ENCODE measurements at regions not wholly inside any gene's neighbourhood (a gene's known extent, or its start where the extent isn't known, plus 50 kb on each side); places are given as distances from the start of the nearest gene placed in this dataset.

DNA sequence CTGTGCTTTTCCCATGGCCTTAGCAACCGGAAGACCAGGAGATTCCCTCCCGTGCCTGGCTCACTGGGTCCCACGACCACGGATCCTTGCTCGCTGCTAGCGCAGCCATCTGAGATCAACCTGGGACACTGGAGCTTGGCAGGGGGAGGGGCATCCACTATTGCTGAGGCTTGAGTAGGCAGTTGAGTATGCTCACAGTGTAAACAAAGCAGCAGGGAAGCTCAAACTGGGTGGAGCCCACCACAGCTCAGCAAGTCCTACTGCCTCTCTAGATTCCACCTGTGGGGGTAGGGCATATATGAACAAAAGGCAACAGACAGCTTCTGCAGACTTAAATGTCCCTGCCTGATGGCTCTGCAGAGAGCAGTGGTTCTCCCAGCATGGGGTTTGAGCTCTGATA, 697.0 kb downstream of the SORCS1 start:
- DNase-seq (ENCODE audit: low spot score), result no peak

DNA sequence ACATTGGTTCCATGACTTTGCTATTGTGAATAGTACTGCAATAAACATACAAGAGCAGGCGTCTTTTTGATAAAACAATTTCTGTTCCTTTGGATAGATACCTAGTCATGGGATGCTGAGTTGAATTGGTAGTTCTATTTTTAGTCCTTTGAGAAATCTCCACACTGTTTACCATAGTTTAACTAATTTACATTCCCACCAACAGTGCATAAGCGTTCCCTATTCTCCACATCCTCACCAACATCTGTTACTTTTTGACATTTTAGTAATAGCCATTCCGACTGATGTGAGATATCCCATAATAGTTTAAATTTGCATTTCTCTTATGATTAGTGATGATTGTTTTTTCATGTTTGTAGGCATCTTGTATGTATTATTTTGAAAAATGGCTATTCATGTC, 707.0 kb downstream of the SORCS1 start:
- no peak for DNase-seq (ENCODE audit: low spot score)

DNA sequence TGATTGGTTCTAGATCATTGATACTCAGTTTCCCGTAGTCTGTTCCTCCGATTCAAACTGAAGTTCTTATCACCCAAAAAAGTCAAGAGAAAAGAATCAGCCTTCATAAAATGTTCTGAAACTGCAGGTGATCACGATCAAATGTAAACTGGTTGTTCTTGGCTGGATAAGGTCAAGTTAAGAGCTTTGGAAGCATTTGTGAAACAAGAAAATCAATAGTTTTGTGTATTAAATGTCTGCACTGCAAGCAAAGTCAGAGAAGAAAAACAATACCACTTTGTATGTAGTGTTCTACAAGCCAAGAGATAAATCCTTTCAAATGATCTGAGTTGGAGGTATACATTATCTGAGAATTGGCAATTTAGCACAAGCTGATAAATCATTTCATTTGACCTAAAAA, 710.3 kb downstream of the SORCS1 start:
- no peak for DNase-seq (ENCODE audit: low spot score)

DNA sequence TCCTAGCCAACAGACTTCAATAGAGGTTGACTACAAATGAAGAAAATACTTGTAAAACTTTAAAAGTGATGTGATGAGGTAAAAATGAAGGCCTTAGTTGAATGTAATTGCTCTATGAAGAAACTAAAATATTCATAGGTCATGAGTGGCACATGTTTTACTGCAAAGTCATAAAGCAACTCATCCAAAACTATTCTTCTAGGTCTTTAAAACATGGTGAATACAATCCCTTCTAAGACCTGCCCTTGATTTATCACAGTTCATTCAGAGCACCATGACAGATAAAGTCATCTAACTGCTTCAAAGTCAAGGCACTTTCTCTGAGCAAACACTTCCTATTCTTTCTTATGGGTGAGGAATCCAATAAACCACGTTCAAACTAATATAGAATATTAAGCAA, 713.5 kb downstream of the SORCS1 start:
- no peak for DNase-seq (ENCODE audit: low spot score)

DNA sequence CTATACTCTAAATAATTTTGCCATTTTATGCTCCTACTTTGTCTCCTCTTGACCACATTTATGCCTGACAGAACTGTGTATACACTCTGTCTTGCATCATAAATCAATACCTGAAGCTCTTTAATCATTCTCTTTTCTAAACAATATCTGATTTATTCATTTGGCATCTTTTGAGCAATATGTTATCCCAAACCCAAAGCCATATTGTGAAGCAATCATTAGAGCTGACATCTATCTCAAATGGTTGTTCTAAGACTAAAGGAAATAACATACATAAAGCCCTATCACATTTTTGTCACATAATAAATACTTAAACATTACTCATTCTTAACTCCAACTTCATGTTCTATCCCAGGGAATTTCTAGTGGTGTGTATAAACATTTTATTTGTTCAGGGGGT, 717.6 kb downstream of the SORCS1 start:
- DNase-seq (ENCODE audit: low spot score), result no peak

DNA sequence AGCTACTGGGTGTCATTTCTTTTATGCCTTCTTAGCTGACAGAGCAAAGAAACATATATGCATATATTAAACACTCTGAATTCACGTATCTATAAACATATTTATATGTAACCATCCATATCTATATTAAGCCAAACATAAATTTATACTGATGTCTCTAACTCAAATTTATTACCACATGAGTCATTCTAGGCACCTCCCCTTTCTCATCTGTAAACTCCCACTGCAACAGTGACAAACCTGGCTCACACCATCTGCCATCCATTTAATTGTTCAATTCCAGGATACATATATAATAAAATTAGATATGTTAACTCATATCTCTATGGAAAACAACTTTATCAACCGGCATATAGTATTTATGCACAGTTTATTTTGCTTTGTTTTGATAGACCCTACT, 722.3 kb downstream of the SORCS1 start:
- no peak for DNase-seq (ENCODE audit: low spot score)

DNA sequence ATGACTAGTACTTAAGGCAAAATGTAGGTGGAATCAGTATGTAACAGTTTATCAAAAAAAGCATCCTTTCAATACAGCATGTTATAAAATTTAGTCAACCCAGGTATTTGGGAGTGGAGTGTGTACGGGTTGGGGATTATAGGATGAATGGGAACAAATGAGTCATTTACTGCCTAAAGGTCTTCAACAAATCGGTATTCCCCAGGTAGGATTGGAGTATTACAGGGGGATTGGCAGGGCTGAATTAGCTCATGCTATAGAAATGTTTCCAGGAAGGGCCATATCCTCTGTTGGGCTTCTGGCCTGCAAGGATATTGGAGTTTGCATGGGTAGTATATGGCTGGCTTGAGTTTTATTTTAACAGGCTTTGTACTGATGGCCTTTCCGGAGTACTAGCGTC, 723.7 kb downstream of the SORCS1 start:
- DNase-seq (ENCODE audit: low spot score), result no peak

DNA sequence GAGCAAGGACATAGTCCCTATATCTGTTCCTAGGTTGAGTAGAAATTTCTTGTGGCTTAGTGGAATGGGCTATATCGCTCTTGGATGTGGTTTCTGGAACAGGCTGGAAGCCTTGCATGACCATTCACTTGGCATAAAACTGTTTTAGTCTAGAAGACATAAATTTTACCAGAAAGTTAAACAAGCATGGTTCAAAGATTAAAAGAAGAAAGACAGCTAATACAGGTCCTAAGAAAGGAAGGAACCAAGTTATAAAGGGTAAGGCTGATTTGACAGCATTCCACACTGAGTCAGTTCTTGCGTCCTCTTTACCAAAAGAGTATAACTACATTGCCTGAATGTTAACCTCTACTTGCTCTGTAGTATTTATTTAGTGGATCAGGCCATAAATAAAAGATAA, 724.2 kb downstream of the SORCS1 start:
- DNase-seq (ENCODE audit: low spot score), result no peak

DNA sequence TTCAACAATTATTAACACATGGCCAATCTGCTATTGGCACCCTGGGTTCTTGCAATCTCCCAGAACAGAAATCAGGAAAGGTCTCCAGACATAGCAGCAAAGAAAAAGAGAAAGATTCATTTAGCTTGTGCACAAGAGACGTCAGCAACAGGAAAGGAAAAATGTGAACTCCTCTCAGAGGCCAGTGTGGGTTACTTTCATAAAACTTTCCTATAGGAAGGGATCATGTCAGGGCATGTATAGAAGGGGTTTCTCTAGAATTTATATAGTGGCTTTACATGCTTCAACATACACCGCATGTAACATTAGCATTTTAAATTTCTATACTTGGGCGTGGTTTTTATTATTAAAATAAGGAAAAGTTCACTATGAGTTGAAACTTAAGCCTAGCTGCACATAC, 725.1 kb downstream of the SORCS1 start:
- no peak for DNase-seq (ENCODE audit: low spot score)

DNA sequence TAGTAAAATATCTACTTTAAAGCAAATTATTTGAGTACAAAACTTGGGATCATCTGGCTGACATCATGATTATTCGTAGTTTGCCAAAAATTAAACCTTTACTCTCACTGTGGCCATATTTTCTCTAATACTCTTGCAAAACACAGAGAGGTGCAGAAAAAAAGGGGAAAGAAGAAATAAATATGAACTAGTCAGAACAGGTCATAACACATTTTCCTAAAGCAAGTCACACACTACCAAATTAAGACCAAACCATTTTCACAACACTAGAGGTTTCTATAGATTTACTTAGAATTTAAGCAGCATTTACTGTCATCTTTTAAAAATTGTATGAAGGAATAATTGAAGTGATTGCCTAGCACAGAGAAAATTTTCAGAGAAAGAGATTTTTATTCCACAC, 726.1 kb downstream of the SORCS1 start:
- DNase-seq (ENCODE audit: low spot score), result no peak

DNA sequence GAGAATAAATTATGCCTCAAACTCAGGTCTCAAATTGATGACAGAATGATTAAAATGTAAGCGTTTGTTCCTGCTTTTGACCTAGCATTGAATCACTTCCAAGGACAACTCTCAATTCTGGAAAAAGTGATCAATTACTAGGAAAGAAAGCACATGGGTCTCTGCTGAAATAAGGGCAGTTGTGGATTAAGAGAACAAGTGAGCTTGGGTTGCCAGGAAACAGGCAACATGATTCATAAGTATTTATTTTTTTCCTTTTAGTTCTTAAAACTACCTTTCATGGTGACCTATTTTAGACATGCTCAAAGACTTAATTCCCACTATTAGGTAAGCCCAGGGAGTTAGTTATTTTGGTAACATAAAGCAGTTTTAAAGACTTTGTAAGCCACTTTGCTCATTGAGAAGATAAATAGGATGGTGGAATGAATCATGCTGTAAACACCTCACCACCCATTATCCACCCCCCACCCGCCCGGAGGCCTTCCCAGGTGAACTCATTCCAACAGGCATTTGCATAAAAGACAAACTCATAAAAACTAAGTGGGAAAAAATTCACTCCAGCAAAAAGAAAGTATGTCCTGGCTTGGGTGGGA, 728.3 kb downstream of the SORCS1 start:
- no peak for DNase-seq (ENCODE audit: low spot score)

DNA sequence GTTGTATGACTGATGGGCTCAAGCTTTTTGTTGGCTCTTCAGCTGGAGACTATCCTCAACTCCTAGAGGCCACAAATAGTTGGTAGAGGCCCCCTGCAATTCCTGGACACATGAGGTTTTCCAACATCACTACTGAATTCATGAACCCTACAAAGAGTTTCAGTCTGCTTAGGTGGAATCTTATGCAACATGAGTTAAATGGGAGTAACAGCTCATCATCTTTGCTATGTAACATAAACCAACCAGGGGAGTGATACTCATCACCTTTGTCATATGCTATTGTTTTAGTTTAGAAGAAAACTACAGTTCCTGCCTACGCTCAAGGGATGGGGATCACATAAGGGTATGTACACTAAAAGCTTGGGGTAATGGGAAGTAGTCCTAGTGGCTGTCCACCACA, 729.4 kb downstream of the SORCS1 start:
- DNase-seq (ENCODE audit: low spot score), result no peak

DNA sequence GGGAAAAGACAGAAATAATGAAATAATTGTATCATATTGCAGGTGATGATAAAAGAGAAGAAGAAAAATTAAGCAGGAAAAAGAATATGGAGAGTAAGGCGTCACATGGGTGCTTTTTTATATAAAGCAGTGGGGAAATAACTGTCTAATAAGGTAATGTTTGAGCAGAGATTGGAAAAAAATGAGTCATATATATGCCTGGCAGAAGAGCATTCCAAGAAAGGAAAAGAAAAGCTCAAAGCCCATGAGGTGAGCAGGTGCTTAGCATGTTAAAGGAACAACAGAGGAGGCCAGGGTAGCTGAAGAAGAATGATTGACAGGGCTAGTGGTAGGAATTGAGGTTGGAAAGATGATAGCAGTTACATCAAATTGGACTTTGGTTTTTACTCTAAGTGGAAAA, 739.5 kb downstream of the SORCS1 start:
- DNase-seq (ENCODE audit: low spot score), result no peak

DNA sequence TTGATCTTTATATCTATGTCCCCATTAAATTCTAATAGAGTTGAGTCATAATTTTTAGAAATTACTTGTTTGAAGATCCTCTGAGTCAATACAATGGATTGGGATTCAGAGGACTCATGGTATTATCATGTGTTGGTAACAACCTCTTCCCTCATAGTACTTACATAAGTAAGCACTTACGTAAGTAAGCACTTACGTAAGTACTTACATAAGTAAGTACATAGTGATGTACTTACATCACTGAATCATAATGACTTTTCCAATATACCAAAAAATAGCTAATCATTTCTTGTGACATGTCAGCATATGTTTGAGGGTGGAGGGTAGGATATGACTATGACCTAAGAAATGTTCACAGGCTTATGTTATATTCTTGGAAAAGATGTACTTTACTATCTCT, 740.5 kb downstream of the SORCS1 start:
- DNase-seq (ENCODE audit: low spot score), result no peak

DNA sequence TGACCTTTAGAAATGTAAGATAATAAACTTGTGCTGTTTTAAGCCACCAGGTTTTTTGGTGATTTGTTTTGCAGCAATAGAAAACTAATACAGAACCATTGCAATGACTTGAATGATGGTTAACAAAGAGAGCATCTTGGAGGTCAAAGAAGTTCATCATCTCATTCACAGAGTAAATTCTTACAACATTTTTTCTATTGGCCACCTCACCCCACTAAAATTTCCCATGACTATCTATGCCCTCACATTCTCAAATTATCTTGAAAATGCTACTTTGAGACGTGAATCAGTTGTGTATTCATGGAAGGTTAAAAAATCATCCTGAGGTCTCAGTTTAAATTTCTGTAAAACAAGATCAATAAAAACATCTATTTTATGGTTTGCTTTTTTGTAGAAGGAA, 754.2 kb downstream of the SORCS1 start:
- DNase-seq (ENCODE audit: low spot score), result no peak

DNA sequence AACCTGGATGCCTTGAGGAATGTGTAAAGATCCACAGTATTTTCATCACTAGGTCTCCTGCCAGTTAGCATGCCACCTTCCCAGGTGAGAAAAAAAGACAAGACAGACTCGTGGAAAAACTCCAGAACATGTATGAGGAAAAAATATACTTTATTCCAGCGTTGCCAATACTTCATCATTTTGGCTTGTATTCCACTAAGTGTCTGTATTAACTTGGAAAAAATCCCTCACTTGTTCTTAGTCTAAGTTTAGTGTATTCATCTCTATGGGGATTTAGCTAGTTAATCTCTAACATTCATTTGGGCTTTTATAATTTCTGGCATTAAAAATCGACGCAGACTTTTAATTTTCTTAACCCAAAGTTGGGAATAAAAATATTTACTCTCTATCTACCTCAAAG, 759.4 kb downstream of the SORCS1 start:
- no peak for DNase-seq (ENCODE audit: low spot score)

DNA sequence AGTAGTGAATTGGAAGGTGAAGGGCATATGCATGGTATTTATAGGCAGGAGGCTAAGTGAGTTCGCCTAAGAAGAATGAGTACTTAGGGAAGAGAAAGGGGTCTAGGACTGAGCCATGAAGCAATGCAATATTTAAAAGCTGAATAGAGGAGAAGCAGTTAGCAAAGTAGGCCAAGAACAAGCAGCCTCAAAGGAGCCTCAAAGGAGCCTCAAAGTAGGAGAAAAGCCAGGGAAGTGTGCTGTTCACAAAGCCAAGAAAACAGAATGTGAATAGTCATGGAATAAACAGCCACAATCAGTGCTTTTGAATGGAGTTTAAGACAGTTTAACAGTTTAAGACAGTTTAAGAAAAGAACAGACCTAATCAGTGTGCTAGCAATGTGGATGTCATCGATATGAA, 762.0 kb downstream of the SORCS1 start:
- DNase-seq (ENCODE audit: low spot score), result no peak

DNA sequence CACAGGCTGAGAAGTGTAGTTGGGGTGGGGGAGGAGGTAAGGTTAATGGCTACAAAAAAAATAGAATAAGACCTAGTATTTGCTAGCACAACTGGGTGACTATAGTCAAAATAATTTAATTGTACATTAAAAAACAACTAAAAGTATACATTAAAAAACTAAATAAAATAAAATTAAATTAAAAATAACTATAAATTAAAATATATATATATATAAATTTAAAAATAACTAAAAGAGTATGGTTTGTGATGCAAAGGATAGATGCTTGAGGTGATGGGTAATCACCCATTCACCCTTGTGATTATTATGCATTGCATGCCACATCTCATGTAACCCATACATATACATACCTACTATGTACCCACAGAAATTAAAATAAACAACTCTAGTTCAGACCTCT, 762.5 kb downstream of the SORCS1 start:
- no peak for DNase-seq (ENCODE audit: low spot score)

DNA sequence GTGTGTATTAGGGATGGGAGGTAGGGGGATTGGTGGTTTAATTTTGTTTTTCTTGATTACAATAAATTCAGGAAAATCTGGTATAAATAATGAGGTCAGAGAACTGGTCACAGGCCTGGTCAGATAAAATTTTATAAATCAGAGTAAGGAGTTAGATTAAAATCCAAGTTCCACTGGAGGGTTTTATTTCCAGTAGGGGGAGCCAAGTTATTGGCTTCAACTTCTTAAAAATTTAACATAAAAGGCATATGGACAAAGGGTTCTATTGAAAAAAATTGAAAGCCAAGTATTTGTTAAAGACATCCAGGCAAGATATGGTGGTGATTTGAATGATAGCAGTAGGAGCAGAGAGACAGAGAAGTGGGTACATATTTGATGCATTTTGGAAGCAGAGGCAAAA, 763.3 kb downstream of the SORCS1 start:
- DNase-seq (ENCODE audit: low spot score), result no peak

DNA sequence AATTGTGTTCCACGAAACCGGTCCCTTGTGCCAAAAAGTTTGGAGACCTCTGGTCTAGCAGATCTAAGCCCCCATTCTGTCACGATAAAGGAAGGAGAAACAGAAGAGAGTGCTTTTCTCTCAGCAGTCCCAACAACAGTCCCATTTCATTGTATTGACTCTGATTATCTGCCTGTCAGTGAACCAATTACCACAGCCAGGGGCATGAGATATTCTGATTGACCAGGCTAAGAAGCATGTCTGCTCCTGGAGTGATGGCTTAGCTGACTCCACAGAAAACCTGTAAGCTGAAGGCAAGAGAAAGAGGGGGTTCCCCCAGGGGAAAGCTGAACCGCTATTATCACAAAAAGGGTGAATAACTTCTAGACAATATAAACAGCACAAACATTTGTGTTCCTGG, 765.4 kb downstream of the SORCS1 start:
- DNase-seq (ENCODE audit: low spot score), result no peak

DNA sequence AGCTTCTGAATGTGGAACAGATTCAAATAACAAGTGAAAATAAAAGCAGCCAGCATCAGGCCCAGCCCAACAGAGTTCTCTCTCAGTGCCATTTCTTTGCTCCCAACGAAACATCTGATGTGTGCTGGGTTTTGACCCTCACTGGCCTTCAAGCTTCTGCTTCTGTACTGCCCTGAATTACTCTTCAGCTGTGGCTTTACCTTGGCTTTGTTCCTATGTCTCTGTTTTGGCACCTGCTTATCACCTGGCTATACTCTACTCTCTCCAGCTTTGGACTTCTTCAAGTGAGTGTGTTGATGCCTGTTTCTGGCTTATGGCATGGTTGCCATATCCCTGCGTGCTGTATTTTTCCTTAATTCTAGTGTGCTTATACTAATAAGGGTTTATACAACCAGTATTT, 768.3 kb downstream of the SORCS1 start:
- no peak for DNase-seq (ENCODE audit: low spot score)

DNA sequence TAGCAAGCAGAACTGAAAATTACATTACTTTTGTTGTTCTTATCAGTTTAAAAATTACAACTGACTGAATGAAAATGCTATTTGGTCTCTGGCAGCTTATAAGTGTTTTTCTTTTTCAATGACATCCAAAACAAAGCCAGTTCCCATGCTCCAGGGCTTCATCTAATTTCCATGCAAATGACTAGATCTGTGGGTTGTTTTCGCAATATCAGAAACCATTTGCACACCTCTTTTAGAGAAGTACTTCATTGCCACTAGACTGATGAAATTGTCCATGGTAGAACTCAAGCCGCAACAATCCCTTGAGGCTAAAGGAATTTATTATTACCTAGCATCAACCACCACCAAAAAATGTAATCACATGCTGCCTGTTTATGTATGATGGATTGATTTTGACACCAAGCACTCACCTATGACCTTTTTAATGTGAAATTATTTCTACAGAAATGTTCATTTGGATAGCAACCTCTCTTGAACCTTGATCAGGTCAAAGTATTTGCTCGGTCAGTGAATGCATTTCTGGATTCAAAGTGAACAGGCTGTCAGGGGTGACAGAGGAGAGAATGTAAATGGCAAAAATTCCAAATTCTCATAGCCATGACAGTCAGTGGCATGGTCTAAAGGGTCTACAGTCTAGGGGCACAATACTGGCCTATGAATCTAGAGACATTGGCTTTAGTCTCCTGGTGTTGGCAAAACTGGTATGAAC, 769.3 kb downstream of the SORCS1 start:
- DNase-seq (ENCODE audit: low spot score), result no peak

DNA sequence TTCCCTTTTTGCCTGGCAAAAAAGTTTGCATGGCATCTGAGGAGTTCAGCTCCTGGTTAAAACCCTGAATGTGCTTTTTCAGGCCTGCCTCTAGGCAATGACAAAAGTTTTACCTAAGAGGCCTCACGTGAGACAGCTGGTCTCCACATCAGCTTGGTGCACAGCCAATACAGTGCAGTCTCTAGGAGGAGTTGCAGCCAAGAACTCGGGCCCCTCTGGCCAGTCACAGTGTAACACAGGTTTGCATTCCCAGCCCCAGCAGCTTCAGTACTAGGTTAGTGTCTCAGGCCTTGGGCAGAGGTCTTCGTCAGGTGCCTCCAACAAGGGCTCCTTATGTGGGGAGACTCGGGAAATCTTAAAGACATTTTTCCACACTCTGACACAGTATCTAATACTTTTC, 771.7 kb downstream of the SORCS1 start:
- DNase-seq (ENCODE audit: low spot score), result no peak

DNA sequence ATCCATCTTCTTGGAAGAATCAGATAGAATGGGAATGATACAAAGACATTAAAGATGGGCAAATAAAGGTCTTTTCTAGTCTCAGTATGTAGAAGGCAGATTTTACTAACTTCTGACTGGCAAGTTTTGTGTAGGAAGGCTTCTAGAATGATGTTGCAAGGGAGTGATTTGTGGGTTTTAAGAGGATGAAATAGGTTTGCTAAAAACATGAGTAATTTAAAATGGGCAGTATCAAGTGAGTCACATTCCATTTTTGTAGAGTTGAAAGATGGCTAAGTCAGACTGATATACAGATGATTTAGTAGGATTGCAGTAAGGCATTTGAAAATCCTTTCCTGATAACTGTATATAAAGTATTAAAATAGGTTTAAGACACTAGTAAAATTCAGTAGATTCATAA, 777.4 kb downstream of the SORCS1 start:
- DNase-seq (ENCODE audit: low spot score), result no peak

Data from CD4-positive, alpha-beta T cell treated with Interleukin-2 at 100 ng/mL for 4 hours (primary cell).